ENCODE measurements at regions not wholly inside any gene's neighbourhood (a gene's known extent, or its start where the extent isn't known, plus 50 kb on each side); places are given as distances from the start of the nearest gene placed in this dataset.

- H3K27me3 ChIP-seq, result no peaks in the 10 kb centered on the region
- 91 to 98% (median 95%) methylated on average over 5 of the region's 5 CpGs for WGBS, 5 donors
- H3K9me3 ChIP-seq, result no peaks in the 10 kb centered on the region
- H3K27ac ChIP-seq, result no peak overlapping the region
- no peak for DNase-seq
- intact Hi-C loops (cut with DNase I; ENCODE audit: low total_unique reads), result no loop called here
- H3K4me3 ChIP-seq, result no peak overlapping the region
- no peaks in the 10 kb centered on the region for H3K36me3 ChIP-seq
- TF ChIP-seq POLR2AphosphoS5 (IDR thresholded peaks at IDR 0.05) (no peak), CTCF (IDR thresholded peaks at IDR 0.05) (no peak), EP300 (IDR thresholded peaks at IDR 0.05) (no peak), POLR2A (IDR thresholded peaks at IDR 0.05) (no peak)
- peaks cover 11 to 21% (median 16%) of the 10 kb centered on the region in 4 donors for H3K4me1 ChIP-seq
Measured at GRCh38 chr3:31278532-31278931, 254.2 kb upstream of the STT3B start.

GRCh38 chr3:31284776-31285175 lies 247.9 kb upstream of the STT3B start:
- Histone ChIP-seq H3K27ac (peak overlapping the region in 1 of 5 donors; percentile 56), H3K4me3 (no peak overlapping the region), H3K36me3 (no peaks in the 10 kb centered on the region), H3K9me3 (no peaks in the 10 kb centered on the region), H3K4me1 (peaks cover 0 to 16% (median 10%) of the 10 kb centered on the region in 4 donors), H3K27me3 (no peaks in the 10 kb centered on the region)
- WGBS, 5 donors, result 52 to 74% (median 67%) methylated on average over 1 of the region's 1 CpG
- DNase-seq, result no peak
- intact Hi-C loops (cut with DNase I; ENCODE audit: low total_unique reads), result no loop called here
- TF ChIP-seq POLR2A (IDR thresholded peaks at IDR 0.05) (no peak), CTCF (IDR thresholded peaks at IDR 0.05) (no peak), POLR2AphosphoS5 (IDR thresholded peaks at IDR 0.05) (no peak)

GRCh38 chr3:31285833-31286486 lies 246.8 kb upstream of the STT3B start:
- DNase-seq, result no peak
- H3K9me3 ChIP-seq, result no peaks in the 10 kb centered on the region
- no peaks in the 10 kb centered on the region for H3K36me3 ChIP-seq
- peaks cover 0 to 16% (median 10%) of the 10 kb centered on the region in 4 donors for H3K4me1 ChIP-seq
- no peaks in the 10 kb centered on the region for H3K27me3 ChIP-seq
- H3K4me3 ChIP-seq, result no peak overlapping the region
- intact Hi-C loops (cut with DNase I; ENCODE audit: low total_unique reads), result no loop called here
- peak overlapping the region in 2 of 5 donors; percentile 39 to 56 for H3K27ac ChIP-seq
- TF ChIP-seq POLR2AphosphoS5 (IDR thresholded peaks at IDR 0.05) (no peak), EP300 (IDR thresholded peaks at IDR 0.05) (no peak), POLR2A (IDR thresholded peaks at IDR 0.05) (no peak), CTCF (IDR thresholded peaks at IDR 0.05) (no peak)
- 34 to 63% (median 46%) methylated on average over 2 of the region's 2 CpGs for WGBS, 5 donors

GRCh38 chr3:31288224-31288623 lies 244.5 kb upstream of the STT3B start:
- intact Hi-C loops (cut with DNase I; ENCODE audit: low total_unique reads), result no loop called here
- H3K4me3 ChIP-seq, result no peak overlapping the region
- H3K27me3 ChIP-seq, result no peaks in the 10 kb centered on the region
- H3K36me3 ChIP-seq, result no peaks in the 10 kb centered on the region
- no peaks in the 10 kb centered on the region for H3K9me3 ChIP-seq
- H3K4me1 ChIP-seq, result peaks cover 0 to 16% (median 10%) of the 10 kb centered on the region in 4 donors
- H3K27ac ChIP-seq, result peak overlapping the region in 1 of 5 donors; percentile 2
- no peak for DNase-seq
- WGBS, 5 donors, result 83 to 91% (median 90%) methylated on average over 9 of the region's 9 CpGs
- TF ChIP-seq POLR2AphosphoS5 (IDR thresholded peaks at IDR 0.05), result no peak
- TF ChIP-seq EP300 (IDR thresholded peaks at IDR 0.05), result no peak
- no peak for TF ChIP-seq POLR2A (IDR thresholded peaks at IDR 0.05)
- TF ChIP-seq CTCF (IDR thresholded peaks at IDR 0.05), result no peak

Data from stomach (tissue), 8 donors.